ENCODE measurements at regions not wholly inside any gene's neighbourhood (a gene's known extent, or its start where the extent isn't known, plus 50 kb on each side); places are given as distances from the start of the nearest gene placed in this dataset.

DNA sequence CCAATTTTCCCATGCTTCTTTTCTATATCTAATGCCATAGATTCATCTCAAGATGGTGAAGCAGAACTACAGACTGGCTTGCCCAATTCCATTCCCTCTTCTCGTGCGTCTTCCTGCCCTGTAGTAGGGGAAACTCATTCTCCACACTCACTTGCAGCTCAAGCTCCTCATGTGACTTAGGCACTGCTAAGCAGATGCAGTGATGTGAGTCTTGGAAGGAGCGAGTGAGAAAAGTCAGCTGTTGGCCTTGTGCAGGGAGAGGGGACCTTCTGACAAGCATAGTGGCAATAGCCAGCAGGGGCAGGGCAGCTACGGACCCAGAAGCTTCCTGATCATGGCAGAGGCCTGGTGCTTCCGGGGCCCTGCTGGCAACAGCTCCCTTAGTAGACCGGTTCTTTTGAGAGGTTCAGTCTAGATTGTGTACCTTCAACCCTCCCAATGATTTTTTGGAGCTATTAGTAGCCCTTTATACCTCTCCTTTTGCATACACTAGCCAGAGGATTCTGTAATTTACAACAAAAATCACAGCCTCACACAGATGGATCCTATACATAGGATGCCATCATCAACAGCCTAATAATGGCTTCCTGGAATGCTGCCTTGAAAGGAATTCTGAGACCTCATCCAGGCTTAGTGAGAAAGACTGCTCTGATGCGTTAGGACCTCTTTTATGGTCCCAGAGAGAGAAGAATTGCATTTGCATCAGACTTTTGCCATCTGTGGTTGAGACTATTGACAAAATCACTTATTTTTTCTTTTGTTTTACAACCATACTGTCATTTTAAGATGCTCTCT, 121.5 kb upstream of the RIPOR2 start:
- DNase-seq (ENCODE audit: low spot score): no peak
- intact Hi-C loops (cut with DNase I): no loop called here

DNA sequence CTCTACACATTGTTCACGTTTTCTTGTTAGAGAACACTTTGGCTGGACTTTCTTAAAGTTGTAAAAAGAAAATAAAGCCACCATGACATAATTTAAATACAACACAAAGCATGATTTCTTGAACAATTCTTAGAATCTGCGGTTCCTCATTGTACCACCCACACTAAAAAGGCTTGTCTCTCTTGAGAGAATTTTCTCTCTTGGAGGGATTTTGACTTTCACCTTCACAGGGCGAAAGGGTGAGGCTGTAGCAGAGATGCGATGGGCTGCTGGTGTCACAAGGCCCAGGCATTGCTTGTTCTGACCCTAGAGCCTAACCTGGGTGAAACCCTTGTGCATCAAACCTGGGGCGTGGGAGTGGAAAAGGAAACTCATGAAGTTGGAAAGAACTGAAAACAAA, 122.7 kb upstream of the RIPOR2 start:
- no peak for DNase-seq (ENCODE audit: low spot score)
- intact Hi-C loops (cut with DNase I): no loop called here

DNA sequence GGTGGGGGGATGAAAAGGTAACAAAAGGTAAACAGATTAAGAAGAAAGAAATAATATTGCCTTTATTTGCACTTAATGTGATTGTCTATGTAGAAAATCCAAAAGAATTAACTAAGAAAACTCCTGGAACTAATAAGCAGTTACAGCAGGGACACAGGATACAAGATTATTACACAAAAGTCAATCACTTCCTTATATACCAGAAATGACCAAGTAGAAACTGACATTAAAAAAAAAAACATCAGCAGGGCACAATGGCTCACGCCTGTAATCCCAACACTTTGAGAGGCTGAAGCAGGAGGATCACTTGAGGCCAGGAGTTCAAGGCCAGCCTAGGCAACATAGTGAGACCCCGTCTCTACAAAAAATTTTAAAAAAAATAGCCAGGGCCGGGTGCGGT, 123.2 kb upstream of the RIPOR2 start:
- no peak for DNase-seq (ENCODE audit: low spot score)
- intact Hi-C loops (cut with DNase I): no loop called here

DNA sequence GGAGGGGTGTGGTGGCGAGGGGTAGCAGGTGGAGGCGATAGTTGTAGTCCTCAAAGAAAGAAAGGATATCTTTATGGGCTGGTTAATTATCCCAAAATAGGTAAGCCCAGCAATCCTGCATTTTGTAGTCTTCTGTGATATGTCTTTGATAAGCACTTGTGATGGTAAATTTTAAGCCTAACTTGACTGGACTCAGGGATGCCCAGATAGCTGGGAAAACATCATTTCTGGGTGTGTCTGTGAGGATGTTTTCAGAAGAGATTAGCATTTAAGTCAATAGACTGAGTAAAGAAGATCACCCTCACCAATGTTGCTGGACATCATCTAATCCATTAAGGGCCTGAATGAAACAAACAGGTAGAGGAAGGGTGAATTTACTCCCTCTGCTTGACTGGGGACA, 124.8 kb upstream of the RIPOR2 start:
- intact Hi-C loops (cut with DNase I): loop anchor here in 1 of 2 donors (5.0 to 10.0 kb wide), 2 partner anchors 226 to 537 kb away; no protein-coding TSS in a partner anchor

DNA sequence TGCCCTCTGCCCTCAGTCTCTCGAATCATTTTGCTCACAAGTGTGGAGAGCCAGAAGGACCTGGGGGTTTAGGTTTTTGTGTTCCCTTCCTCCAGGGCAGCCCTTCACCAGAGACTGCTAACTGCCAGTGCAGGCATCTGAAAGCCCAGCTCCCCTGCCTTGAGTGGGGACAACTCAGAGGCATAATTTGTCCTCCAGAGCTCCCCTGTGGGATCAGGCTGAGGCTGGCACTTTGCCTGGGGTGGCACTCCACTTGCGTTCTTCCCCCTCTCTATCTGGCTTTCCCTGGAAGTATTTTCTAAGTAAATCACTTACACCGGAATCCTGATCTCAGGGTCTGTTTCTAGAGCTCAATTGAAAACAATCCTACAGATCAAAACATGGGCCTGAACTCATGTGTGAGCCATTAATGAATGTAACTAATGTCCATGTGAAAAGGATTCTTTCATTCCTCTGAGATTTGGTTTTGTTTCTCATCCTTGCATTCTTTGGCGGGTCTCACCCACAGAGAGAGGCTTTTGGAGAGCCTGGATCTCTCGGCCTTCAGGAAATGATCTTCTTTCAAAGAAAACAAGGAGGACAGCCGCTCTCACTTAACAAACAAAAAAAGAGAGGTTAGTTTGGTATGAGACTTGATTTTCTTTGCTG, 125.7 kb upstream of the RIPOR2 start:
- intact Hi-C loops (cut with DNase I): loop anchor here in 1 of 2 donors (5.0 to 10.0 kb wide), 2 partner anchors 227 to 536 kb away; no protein-coding TSS in a partner anchor
- DNase-seq (ENCODE audit: low spot score): no peak

More for the DNA sequence above, 124.8 kb upstream of the RIPOR2 start:
- DNase-seq (ENCODE audit: low spot score): no peak

DNA sequence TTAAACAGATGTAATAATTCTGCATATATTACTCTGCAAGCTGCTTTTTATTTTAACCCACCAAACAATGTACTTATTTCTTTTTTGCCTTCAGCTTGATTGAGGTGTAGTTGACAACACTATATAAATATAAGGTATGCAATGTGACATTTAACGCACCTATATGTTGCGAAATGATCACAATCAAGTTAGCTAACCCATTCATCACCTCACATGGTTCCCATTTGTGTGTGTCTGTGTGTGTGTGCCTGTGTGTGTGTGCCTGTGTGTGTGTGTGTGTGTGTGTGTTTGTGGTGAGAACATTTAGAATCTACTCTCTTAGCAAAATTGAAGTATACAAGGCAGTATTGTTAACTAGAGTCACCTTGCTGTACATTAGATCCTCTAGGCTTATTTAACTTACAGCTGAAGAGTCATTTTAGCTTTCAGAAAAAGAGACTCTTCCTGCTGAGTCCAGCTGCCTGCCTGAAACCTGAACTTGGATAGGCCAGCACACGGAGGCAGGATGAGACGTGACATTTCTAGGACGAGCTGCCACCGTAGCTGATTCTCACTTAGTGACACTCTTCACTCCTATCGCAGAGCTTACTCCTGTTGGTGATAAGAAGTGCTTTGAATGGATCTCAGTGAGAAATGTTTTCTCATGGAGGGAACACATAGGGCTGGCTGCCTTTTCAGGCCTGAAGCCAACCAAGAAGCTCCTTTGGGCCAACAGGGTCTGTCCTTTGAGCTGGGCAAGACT, 126.5 kb upstream of the RIPOR2 start:
- no peak for DNase-seq (ENCODE audit: low spot score)
- intact Hi-C loops (cut with DNase I): loop anchor here in 1 of 2 donors (5.0 to 10.0 kb wide), 2 partner anchors 227 to 535 kb away; no protein-coding TSS in a partner anchor

DNA sequence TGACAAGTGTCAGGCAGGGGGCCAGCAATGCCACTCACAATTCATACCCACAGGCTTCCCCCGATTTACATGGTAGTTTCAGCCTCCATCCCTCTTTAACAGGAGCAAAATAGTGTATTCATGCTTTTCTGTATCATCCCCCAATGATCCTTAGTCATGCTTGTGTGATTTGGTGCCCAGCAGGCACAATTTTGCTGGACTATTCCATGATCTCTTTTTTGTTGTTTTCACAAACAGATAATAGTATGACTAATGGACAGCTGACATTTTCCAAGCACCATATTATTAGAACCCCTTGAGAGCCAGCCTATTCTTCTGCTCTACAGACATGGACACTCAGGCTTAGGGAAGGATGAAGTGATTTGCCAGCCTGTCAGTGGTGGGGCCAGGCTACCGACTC, 128.2 kb upstream of the RIPOR2 start:
- DNase-seq (ENCODE audit: low spot score): no peak
- intact Hi-C loops (cut with DNase I): loop anchor here in 1 of 2 donors (5.0 to 10.0 kb wide), 2 partner anchors 229 to 533 kb away; no protein-coding TSS in a partner anchor

DNA sequence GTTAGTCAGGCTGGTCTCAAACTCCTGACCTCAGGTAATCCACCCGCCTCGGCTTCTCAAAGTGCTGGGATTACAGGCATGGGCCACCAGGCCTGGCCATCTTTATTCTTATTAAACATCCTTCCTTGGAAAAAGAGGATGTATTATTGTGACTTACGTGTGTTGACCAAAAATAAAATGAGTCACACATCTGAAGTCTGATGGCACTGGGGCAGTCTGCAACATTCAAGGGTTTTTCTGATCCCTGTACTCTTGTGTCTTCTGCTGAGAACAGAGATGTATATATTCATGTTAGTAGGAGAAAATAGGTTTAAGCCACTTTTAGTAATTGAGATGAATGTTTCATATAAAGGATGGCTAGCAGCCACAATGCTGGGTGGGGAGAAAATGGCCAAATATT, 129.9 kb upstream of the RIPOR2 start:
- intact Hi-C loops (cut with DNase I): loop anchor here in 1 of 2 donors (10.0 kb wide), 1 partner anchor 231 kb away; no protein-coding TSS in a partner anchor

DNA sequence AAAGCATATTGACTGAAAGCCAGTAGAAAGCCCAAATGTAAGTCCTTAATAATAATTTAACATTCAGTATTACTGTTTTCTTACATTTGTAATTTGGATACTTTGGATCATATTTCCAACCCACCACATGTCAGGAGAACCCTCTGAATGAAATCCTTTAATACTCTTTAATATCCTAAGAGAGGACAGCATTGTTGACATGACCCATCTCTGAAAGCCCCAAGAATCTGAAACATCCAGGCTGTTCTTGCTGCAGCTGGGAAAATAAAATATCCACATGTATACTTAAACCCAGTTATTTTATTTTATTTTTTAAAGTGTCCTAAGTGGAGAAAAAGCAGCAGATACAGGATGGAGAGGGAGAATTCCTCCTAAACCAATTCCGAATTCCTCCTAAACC, 130.8 kb upstream of the RIPOR2 start:
- intact Hi-C loops (cut with DNase I): loop anchor here in 1 of 2 donors (10.0 kb wide), 1 partner anchor 232 kb away; no protein-coding TSS in a partner anchor
- no peak for DNase-seq (ENCODE audit: low spot score)

More for the DNA sequence above, 129.9 kb upstream of the RIPOR2 start:
- no peak for DNase-seq (ENCODE audit: low spot score)

DNA sequence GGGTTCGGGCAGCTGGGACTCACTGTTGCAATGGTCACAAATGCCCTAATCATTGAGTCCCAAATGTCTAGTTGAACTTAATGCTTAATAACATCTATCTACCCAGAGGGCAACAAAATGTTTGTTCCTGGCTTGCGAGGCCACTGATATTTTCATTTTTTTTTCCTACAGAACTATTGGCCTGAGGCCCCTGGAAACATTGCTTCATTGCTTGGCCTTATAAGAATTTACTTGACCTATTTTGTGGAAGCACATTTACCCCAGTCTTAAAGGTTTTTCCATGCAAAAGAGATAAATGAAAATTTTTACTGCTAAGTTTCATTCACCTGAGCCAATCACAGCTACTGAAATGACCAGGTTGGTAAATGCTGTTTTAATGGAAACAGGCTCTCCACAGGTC, 133.1 kb upstream of the RIPOR2 start:
- intact Hi-C loops (cut with DNase I): loop anchor here in 1 of 2 donors (10.0 kb wide), 1 partner anchor 234 kb away; no protein-coding TSS in a partner anchor
- DNase-seq (ENCODE audit: low spot score): no peak

DNA sequence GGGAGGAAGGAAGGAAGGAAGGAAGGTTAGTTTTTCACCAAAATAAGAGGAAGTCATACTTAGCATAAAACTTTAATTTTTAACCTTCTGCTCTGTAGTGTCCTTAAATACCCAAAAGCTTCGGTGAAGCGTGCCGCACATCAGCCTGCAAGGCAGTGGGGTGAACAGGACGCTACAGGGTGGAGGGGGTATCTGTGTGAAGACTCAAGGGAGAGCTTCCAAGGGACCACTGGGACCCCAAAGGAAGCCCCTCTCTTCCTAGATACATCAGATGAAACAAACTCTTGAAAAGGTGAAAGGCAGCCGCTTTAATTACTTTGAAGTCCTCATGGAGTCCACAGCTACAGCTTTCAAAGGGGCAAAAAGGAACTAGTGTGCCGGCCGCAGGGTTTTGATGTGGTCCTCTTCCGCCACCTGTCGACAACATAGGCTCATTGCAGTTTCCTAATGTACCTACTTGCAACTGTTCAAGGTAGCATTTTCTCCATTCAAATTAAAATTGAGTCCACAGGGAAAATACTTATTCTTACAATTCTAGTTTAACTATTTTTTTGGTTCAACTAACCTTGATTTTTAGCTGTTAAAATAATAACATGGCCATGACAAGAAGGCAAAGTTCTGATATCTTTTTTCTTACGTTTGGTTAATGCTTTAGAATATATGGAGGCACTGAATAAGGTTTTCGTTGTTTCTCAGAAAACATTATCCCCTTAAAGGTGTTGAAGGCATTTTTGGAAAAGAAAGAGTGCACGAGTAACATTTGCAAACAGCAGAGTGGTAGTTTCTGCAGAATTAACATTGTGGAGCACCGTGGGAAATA, 135.0 kb upstream of the RIPOR2 start:
- intact Hi-C loops (cut with DNase I): loop anchor here (2.0 to 10.0 kb wide), 3 partner anchors 78 to 356 kb away; partner anchors contain the start of gene C6orf62 (in 1 of the 2)
- DNase-seq (ENCODE audit: low spot score): peak; percentile 87

DNA sequence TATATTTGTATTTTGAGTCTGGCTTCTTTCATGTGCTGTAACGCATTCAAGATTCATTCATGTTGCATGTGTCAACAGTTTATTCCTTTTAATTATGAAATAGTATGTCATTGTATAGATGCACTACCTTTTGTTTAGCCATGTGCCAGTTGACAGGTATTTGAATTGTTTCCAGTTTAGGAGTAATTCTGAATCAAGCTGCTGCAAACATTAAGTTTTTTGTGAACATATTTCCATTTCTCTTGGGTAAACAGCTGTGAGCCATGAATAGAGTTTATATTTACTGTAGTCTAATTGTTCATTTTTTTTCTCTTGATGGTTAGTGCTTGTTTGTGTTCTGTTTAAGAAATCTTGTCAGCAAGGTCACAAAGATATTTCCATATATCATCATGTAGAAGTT, 142.4 kb upstream of the RIPOR2 start:
- intact Hi-C loops (cut with DNase I): loop anchor here in 1 of 2 donors (10.0 kb wide), 1 partner anchor 363 kb away; the partner anchor contains the start of gene C6orf62
- DNase-seq (ENCODE audit: low spot score): no peak

DNA sequence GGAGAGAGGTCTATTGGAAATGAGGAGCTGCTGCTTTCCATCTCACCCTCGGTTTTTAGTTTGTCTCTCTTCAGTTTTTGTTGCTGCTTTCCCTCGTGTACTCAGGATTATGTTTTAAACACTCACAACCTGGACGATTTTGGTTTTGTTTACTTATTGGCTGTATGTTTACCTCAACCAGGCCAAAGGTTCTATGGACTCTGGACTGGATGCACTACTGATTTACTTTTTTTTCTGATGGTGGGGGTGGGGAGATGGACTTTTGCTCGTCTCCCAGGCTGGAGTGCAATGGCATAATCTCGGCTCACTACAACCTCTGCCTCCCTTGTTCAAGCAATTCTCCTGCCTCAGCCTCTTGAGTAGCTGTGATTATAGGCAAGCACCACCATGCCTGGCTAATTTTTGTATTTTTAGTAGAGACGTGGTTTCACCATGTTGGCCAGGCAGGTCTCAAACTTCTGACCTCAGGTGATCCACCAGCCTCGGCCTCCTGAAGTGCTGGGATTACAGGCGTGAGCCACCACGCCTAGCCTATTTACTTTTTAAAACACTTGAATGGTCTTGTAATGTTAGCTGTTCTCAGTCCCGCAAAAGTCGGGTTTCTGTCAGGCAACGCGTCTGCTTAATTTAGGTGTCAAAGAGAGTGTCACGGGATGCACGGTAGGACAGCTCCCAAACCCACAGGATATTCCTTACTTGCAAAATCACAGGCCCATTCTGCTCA, 148.2 kb upstream of the RIPOR2 start:
- intact Hi-C loops (cut with DNase I): no loop called here
- DNase-seq (ENCODE audit: low spot score): no peak

DNA sequence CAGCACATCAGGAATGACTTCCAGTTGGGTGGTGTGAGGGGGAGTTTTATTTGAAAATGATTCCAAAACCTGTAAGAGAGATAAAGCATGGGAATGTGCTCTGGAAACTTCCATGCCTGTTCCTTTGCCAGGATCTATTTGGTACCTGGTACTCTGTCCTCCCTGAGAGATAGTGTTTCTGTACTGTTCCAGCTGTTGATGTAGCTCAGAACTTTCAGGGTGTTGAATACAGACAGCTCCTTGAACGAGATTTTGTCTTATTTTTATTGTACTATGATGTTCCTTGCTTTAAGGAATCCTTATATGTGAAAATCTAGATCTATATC, 148.7 kb upstream of the RIPOR2 start:
- no peak for DNase-seq (ENCODE audit: low spot score)
- intact Hi-C loops (cut with DNase I): no loop called here

DNA sequence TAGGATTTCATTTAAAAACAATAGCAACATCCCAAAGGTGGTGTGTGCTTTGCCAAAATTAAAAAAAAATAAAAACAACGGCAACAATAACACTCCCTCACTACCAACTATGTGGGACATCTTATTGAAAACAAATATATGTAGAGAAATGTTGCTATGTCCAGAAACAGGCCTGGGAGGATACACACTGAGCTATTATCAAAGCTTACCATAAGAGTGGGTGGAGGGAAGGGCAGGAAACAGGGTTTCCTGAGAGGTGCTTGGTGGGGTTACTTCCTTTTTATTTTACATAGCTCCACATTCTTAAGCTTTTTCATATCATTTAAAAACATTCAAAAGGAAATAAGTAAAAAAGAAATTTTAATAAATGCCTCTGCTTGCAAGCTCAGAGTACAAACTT, 150.0 kb upstream of the RIPOR2 start:
- DNase-seq (ENCODE audit: low spot score): no peak

DNA sequence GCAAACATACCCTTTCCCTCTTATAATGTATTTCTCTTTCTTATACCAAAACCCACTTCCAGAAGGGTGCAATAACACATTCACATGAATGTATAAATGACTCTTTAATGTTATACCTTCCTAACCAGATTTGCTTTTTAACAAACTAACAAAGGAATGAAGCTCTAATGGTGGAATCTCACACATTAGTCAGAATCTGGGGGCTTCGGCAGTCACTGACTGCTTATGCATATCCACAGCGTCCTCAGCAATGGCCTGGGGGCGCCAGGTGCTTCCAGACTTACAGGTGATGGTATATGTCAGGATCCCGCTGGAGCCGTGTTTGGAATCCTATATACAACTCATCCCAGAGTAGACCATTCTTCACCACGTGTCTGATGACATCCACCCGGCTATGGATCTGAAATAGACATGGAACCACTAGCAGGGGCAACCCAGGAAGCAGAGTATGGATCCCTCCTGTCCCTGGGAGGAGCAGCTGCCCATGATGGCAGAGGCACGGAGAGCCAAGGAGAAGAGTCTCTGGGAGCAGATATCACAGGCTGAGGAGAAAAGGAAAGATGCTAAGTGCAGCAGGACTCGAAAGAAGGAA, 150.8 kb upstream of the RIPOR2 start:
- no peak for DNase-seq (ENCODE audit: low spot score)
- intact Hi-C loops (cut with DNase I): no loop called here

More for the DNA sequence above, 150.0 kb upstream of the RIPOR2 start:
- intact Hi-C loops (cut with DNase I): no loop called here

DNA sequence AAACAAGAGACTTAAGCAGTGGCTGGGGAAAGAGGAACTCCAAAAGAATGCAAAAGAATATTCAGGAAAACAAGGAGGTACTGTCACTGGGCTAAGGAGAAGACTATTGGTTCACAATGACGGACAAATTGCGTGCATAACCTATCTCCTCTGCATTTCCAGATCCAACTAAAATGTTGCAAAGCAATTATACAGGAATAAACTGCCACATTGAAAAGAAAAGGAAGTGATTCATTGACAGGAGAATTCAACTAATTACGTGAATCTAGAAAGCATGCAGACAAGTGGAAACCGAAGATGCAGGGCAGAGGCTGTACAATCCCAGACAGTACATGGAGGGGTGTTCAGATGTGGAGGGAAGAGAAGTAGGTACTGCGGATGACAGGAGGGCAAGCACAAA, 152.8 kb upstream of the RIPOR2 start:
- intact Hi-C loops (cut with DNase I): no loop called here
- DNase-seq (ENCODE audit: low spot score): no peak

DNA sequence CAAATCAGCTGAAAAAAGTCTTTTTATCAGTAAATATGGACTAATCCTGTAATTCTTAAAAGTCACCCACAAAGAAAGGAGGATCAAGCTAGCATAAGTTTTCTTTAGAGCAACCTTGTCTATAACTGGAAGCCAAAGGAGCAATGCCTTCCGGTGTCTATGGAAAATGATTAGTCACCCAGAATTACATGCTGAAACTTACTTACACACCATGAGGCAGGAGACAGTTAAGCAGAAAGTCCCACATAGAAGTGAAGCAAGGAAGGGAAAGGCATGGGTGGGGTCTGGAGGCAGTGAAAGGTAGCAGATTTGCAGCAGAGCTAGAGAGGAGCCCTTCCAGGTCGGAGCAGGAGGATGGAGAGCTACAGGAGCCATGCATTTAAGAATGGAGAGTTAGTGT, 153.7 kb upstream of the RIPOR2 start:
- DNase-seq (ENCODE audit: low spot score): no peak
- intact Hi-C loops (cut with DNase I): no loop called here
